IMR-90 (cell line): ENCODE measurements at regions not wholly inside any gene's neighbourhood (a gene's known extent, or its start where the extent isn't known, plus 50 kb on each side); places are given as distances from the start of the nearest gene placed in this dataset.
"Not testable (repeated sequence)": the region's sequence is repeated elsewhere in the genome, so short reads cannot be mapped to it uniquely, and the experiment has no call there.

Experiments
- BHLHE40 ChIP-seq: fragments of 150-350 bp; IDR thresholded peaks from 2 replicates; pipeline ENCODE4 v1.6.1; 2016; ENCODE audit warnings: mild to moderate bottlenecking, low read depth, low read length
- CEBPB ChIP-seq: IDR thresholded peaks from 2 replicates; pipeline ENCODE4 v1.6.1; 2012; ENCODE audit warnings: low read depth, low read length, improper control_type of control experiment
- CHD1 ChIP-seq: IDR thresholded peaks from 2 replicates; pipeline ENCODE4 v1.6.1; 2012; ENCODE audit warnings: low read depth, low read length, improper control_type of control experiment
- FOS ChIP-seq: fragments of 150-350 bp; IDR thresholded peaks from 2 replicates; pipeline ENCODE4 v1.6.1; 2016; ENCODE audit warnings: low read depth, low read length
- MAFK ChIP-seq: IDR thresholded peaks from 2 replicates; pipeline ENCODE4 v1.6.1; 2012; ENCODE audit warnings: low read depth, low read length, improper control_type of control experiment
- MAZ ChIP-seq: IDR thresholded peaks from 2 replicates; pipeline ENCODE4 v1.6.1; 2012; ENCODE audit warnings: low read depth, mild to moderate bottlenecking, low read length, improper control_type of control experiment, moderate library complexity, borderline replicate concordance
- NFE2L2 ChIP-seq: fragments of 150-350 bp; IDR thresholded peaks from 2 replicates; pipeline ENCODE4 v1.6.1; 2016; ENCODE audit warnings: low read depth, mild to moderate bottlenecking, low read length
- POLR2A ChIP-seq: IDR thresholded peaks from 2 replicates; pipeline ENCODE4 v1.6.1; 2012; ENCODE audit warnings: mild to moderate bottlenecking, low read depth, low read length
- RAD21 ChIP-seq: IDR thresholded peaks from 2 replicates; pipeline ENCODE4 v1.6.1; 2012; ENCODE audit warnings: low read length, improper control_type of control experiment
- RCOR1 ChIP-seq: IDR thresholded peaks from 2 replicates; pipeline ENCODE4 v1.6.1; 2012; ENCODE audit warnings: mild to moderate bottlenecking, low read length, improper control_type of control experiment; ENCODE audit not compliant: insufficient replicate concordance
- RFX5 ChIP-seq: IDR thresholded peaks from 2 replicates; pipeline ENCODE4 v1.8.0; 2012; ENCODE audit warnings: low read depth, mild to moderate bottlenecking, low read length, moderate library complexity
- SMC3 ChIP-seq: fragments of 150-350 bp; IDR thresholded peaks from 2 replicates; pipeline ENCODE4 v1.6.1; 2016; ENCODE audit warnings: low read depth, mild to moderate bottlenecking, antibody characterized with exemption, low read length, moderate library complexity
- TF ChIP-seq, protein P1 (sequence below): fragments of 150-350 bp; IDR thresholded peaks from 2 replicates; pipeline ENCODE4 v1.6.1; 2016; ENCODE audit warnings: low read depth, mild to moderate bottlenecking, low read length, moderate library complexity, borderline replicate concordance
- TF ChIP-seq, protein P2 (sequence below): conservative IDR thresholded peaks from 2 replicates; pipeline ENCODE4 v1.5.1; 2012; ENCODE audit warnings: mild to moderate bottlenecking, low read depth, low read length, improper control_type of control experiment

DNA sequence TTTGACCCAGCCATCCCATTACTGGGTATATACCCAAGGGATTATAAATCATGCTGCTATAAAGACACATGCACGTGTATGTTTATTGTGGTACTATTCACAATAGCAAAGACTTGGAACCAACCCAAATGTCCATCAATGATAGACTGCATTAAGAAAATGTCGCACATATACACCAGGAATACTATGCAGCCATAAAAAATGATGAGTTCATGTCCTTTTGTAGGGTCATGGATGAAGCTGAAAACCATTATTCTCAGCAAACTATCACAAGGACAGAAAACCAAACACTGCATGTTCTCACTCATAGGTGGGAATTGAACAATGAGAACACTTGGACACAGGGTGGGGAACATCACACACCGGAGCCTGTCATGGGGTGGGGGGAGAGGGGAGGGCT lies 74.7 kb downstream of the UQCRFS1 start:
- TF ChIP-seq, protein P1, sequence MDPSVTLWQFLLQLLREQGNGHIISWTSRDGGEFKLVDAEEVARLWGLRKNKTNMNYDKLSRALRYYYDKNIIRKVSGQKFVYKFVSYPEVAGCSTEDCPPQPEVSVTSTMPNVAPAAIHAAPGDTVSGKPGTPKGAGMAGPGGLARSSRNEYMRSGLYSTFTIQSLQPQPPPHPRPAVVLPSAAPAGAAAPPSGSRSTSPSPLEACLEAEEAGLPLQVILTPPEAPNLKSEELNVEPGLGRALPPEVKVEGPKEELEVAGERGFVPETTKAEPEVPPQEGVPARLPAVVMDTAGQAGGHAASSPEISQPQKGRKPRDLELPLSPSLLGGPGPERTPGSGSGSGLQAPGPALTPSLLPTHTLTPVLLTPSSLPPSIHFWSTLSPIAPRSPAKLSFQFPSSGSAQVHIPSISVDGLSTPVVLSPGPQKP: not testable (repeated sequence)
- TF ChIP-seq, protein P2, sequence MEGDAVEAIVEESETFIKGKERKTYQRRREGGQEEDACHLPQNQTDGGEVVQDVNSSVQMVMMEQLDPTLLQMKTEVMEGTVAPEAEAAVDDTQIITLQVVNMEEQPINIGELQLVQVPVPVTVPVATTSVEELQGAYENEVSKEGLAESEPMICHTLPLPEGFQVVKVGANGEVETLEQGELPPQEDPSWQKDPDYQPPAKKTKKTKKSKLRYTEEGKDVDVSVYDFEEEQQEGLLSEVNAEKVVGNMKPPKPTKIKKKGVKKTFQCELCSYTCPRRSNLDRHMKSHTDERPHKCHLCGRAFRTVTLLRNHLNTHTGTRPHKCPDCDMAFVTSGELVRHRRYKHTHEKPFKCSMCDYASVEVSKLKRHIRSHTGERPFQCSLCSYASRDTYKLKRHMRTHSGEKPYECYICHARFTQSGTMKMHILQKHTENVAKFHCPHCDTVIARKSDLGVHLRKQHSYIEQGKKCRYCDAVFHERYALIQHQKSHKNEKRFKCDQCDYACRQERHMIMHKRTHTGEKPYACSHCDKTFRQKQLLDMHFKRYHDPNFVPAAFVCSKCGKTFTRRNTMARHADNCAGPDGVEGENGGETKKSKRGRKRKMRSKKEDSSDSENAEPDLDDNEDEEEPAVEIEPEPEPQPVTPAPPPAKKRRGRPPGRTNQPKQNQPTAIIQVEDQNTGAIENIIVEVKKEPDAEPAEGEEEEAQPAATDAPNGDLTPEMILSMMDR: not testable (repeated sequence)
- TF ChIP-seq RFX5, RCOR1, NFE2L2, POLR2A, CHD1, RAD21, CEBPB, MAZ, MAFK, BHLHE40, FOS, SMC3: not testable (repeated sequence)
